HepG2 (cell line): ENCODE measurements at regions not wholly inside any gene's neighbourhood (a gene's known extent, or its start where the extent isn't known, plus 50 kb on each side); places are given as distances from the start of the nearest gene placed in this dataset.

Source experiments
- ATAC-seq: fragments of 200-7000 bp; cut with Tn5 transposase; 3 replicates; pipeline ENCODE4 v1.9.1; 2020; ENCODE audit warnings: mild to moderate bottlenecking, moderate library complexity
- BruUV-seq: library from RNA; stranded (reverse); fragments of 400-500 nt; replicated peaks from 2 replicates; lab custom pipeline; 2021; lab: Mats Ljungman, UMichigan
- CTCF ChIA-PET: fragments of 300-600 bp; formaldehyde crosslinking; extraction: SDS; loops from one replicate; lab custom pipeline; 2021; ENCODE audit warnings: low total read pairs, inconsistent platforms, low intra/inter-chr PET ratio; lab: Yijun Ruan, JAX
- POLR2A ChIA-PET: fragments of 350-600 bp; sonication (Branson Sonifier 250); formaldehyde crosslinking; loops from one replicate; lab custom pipeline; 2020; ENCODE audit warnings: antibody characterized with exemption, inconsistent platforms; lab: Yijun Ruan, JAX
- DNase-seq: peaks from one replicate; pipeline ENCODE4 v3.0.0-alpha.2; 2015; ENCODE audit warnings: low spot score
- FAIRE-seq: peaks from 3 replicates; lab custom pipeline; 2011; peaks lifted over from hg19 to GRCh38; lab: Jason Lieb, UNC
- H2AFZ ChIP-seq: one replicate; pipeline ENCODE4 v1.6.1; 2011; ENCODE audit warnings: low read length, inconsistent platforms
- H3K27ac ChIP-seq: fragments of 300-600 bp; 3 replicates; pipeline ENCODE4 v1.8.0; 2011; ENCODE audit warnings: mixed run types, mild to moderate bottlenecking, mixed read lengths, low read length, inconsistent platforms; ENCODE audit not compliant: insufficient read depth; ENCODE audit errors: extremely low read length
- H3K27me3 ChIP-seq, 2 experiments: fragments of 200-600 bp in 1 of 2; 2 replicates in 1 of 2; 3 replicates in 1 of 2; pipeline versions ENCODE4 v1.6.0 to v1.8.0; 2011; ENCODE audit warnings: low read length in 2 of 2, mild to moderate bottlenecking in 2 of 2, moderate library complexity in 2 of 2, inconsistent platforms in 1 of 2; ENCODE audit not compliant: insufficient read depth in 2 of 2, control insufficient read depth in 1 of 2
- H3K36me3 ChIP-seq, 2 experiments: fragments of 200-600 bp in 1 of 2; replicated peaks in 1 of 2; 2 replicates in 1 of 2; 3 replicates in 1 of 2; pipeline versions ENCODE4 v1.5.1 to v1.8.0; 2011; ENCODE audit warnings: low read length in 2 of 2, inconsistent platforms in 1 of 2; ENCODE audit not compliant: insufficient read depth in 2 of 2, control insufficient read depth in 1 of 2
- H3K4me1 ChIP-seq: 2 replicates; pipeline ENCODE4 v1.5.1; 2012; ENCODE audit warnings: low read length, inconsistent platforms; ENCODE audit not compliant: insufficient read depth
- H3K4me2 ChIP-seq: 2 replicates; pipeline ENCODE4 v1.6.0; 2011; ENCODE audit warnings: low read depth, low read length, inconsistent platforms
- H3K4me3 ChIP-seq, 3 experiments: fragments of 200-600 bp in 1 of 3; sonication (generic), shearing (Covaris generic) in 1 of 3; replicated peaks in 1 of 3; 2 replicates each; pipeline ENCODE4 v1.5.1; 2011 to 2016; ENCODE audit warnings: low read length in 3 of 3, inconsistent platforms in 2 of 3, low read depth in 2 of 3, mild to moderate bottlenecking in 2 of 3, control low read depth in 1 of 3, mixed read lengths in 1 of 3; ENCODE audit not compliant: insufficient read depth in 1 of 3
- H3K79me2 ChIP-seq: one replicate; pipeline ENCODE4 v1.6.1; 2011; ENCODE audit warnings: low read length, inconsistent platforms; ENCODE audit not compliant: insufficient read depth
- H3K9ac ChIP-seq: 2 replicates; pipeline ENCODE4 v1.6.0; 2011; ENCODE audit warnings: mild to moderate bottlenecking, low read depth, low read length, inconsistent platforms; ENCODE audit not compliant: insufficient read depth
- H3K9me3 ChIP-seq: 2 replicates; pipeline ENCODE4 v1.5.1; 2012; ENCODE audit warnings: mild to moderate bottlenecking, low read length
- H4K20me1 ChIP-seq: 2 replicates; pipeline ENCODE4 v1.6.0; 2011; ENCODE audit warnings: inconsistent platforms, mild to moderate bottlenecking, low read length, moderate library complexity; ENCODE audit not compliant: insufficient read depth
- JDP2 ChIP-seq: sonication (generic); formaldehyde crosslinking; IDR thresholded peaks from 2 replicates; pipeline ENCODE4 v1.8.1; 2022; ENCODE audit warnings: missing genetic modification reagents, borderline replicate concordance
- KDM6A ChIP-seq: IDR thresholded peaks from 2 replicates; pipeline ENCODE4 v1.6.1; 2016; ENCODE audit warnings: low read depth
- RERE ChIP-seq: IDR thresholded peaks from 2 replicates; pipeline ENCODE4 v1.6.1; 2016; ENCODE audit warnings: low read depth, missing genetic modification reagents, missing compliant biosample characterization
- ZBTB25 ChIP-seq: IDR thresholded peaks from 2 replicates; pipeline ENCODE4 v1.6.1; 2018; ENCODE audit warnings: missing genetic modification reagents
- WGBS: methylation state at CpG from one replicate; pipeline ENCODE4 v1.1.6; 2017; ENCODE audit warnings: low lambda C conversion rate; 5-methylcytosine and 5-hydroxymethylcytosine counted together
- in situ Hi-C: cut with HindIII; loops from 2 replicates; pipeline ENCODE4 v1.10.0; 2017; ENCODE audit warnings: low pct_unique_long_range_greater_than_20kb; ENCODE audit not compliant: extremely low pct_ligation_motif_present
- intact Hi-C: fragments of 100-400 bp; cut with micrococcal nuclease; formaldehyde crosslinking; loops from one replicate; pipeline ENCODE4 v1.10.0; 2022; ENCODE audit not compliant: unreplicated experiment

GRCh38 chr13:84038001-84038400 lies 155.7 kb upstream of the SLITRK1 start (continued):
- TF ChIP-seq RERE (CRISPR knock-in tag), result no peak

DNA sequence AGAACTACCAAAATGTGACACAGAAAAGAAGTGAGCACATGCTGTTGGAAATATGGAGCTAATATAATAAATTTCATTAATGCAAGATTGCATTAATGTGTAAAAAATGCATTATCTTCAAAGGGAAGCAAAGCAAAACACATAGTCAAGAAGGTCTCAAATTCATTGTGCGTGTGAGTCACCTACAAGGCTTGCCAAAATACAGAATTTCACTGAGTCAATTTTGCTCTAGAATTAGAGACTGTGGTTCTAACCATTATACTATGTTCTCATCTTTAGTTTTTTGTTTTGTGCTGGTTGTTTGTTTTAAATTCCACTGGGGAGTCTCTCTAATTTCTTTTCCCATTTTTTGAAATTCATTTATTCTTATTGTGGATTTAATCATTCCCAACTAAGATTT lies 149.8 kb upstream of the SLITRK1 start:
- Histone ChIP-seq H4K20me1 (no peaks in the 10 kb centered on the region), H3K4me1 (no peaks in the 10 kb centered on the region), H3K27me3 (no peaks in the 10 kb centered on the region), H3K9me3 (no peaks in the 10 kb centered on the region)
- no TSS peak for BruUV-seq
- in situ Hi-C loops, result no loop called here
- no peak for TF ChIP-seq JDP2 (CRISPR knock-in tag)
- TF ChIP-seq ZBTB25 (CRISPR knock-in tag), result no peak
- TF ChIP-seq KDM6A (CRISPR knock-in tag), result no peak
- no peak for TF ChIP-seq RERE (CRISPR knock-in tag)
- TF ChIP-seq, all 625 proteins: peak for 0
- POLR2A ChIA-PET, result no interaction called here
- no peak for ATAC-seq
- Histone ChIP-seq H3K4me3 (no peak overlapping the region), H3K79me2 (no peaks in the 10 kb centered on the region), H3K9ac (no peak overlapping the region), H3K36me3 (no peaks in the 10 kb centered on the region), H3K27ac (no peak overlapping the region), H3K4me2 (no peak overlapping the region), H2AFZ (no peak overlapping the region)
- CTCF ChIA-PET, result no interaction called here
- no peak for DNase-seq
- WGBS, result 0% methylated on average over 1 of the region's 1 CpG
- FAIRE-seq, result no peak
- intact Hi-C loops, result no loop called here
